GM12878 (cell line): ENCODE measurements at regions not wholly inside any gene's neighbourhood (a gene's known extent, or its start where the extent isn't known, plus 50 kb on each side); places are given as distances from the start of the nearest gene placed in this dataset.
"Not testable (repeated sequence)": the region's sequence is repeated elsewhere in the genome, so short reads cannot be mapped to it uniquely, and the experiment has no call there.

Experiments
- ATAC-seq: fragments of 200-7000 bp; cut with Tn5 transposase; 3 replicates; pipeline ENCODE4 v1.9.1; 2020; ENCODE audit warnings: mild to moderate bottlenecking, moderate library complexity
- BruUV-seq: library from RNA; stranded (reverse); fragments of 400-500 nt; replicated peaks from 2 replicates; lab custom pipeline; 2021; lab: Mats Ljungman, UMichigan
- CTCF ChIA-PET: fragments of 300-600 bp; sonication (Branson Sonifier 250); formaldehyde crosslinking; extraction: SDS; loops from one replicate; lab custom pipeline; 2021; ENCODE audit warnings: inconsistent platforms; lab: Yijun Ruan, JAX
- POLR2A ChIA-PET: fragments of 350-600 bp; formaldehyde crosslinking; extraction: SDS; loops from one replicate; lab custom pipeline; 2021; ENCODE audit warnings: inconsistent platforms; lab: Charles Lee
- RAD21 ChIA-PET: fragments of 300-600 bp; sonication (Branson Sonifier 250); formaldehyde crosslinking; loops from one replicate; lab custom pipeline; 2023; ENCODE audit warnings: antibody characterized with exemption; ENCODE audit not compliant: unreplicated experiment; lab: Charles Lee
- SMC1A ChIA-PET: fragments of 300-600 bp; sonication (Branson Sonifier 250); formaldehyde crosslinking; loops from one replicate; lab custom pipeline; 2023; ENCODE audit not compliant: unreplicated experiment, uncharacterized antibody; lab: Charles Lee
- DNase-seq: peaks from one replicate; pipeline ENCODE4 v3.0.0-alpha.2; 2011; ENCODE audit warnings: low read depth, low spot score
- FAIRE-seq: peaks from 3 replicates; lab custom pipeline; 2011; peaks lifted over from hg19 to GRCh38; lab: Jason Lieb, UNC
- H2AFZ ChIP-seq: 2 replicates; pipeline ENCODE4 v1.6.0; 2011; ENCODE audit warnings: low read depth, low read length, control low read depth; ENCODE audit not compliant: control insufficient read depth
- H3K27ac ChIP-seq: 2 replicates; pipeline ENCODE4 v1.5.1; 2011; ENCODE audit warnings: control low read depth; ENCODE audit not compliant: control insufficient read depth, insufficient read depth
- H3K27me3 ChIP-seq, 2 experiments: replicated peaks in 1 of 2; 2 replicates each; pipeline versions ENCODE4 v1.6.0 to v1.6.1; 2011; ENCODE audit warnings: low read length in 1 of 2; ENCODE audit not compliant: control insufficient read depth in 2 of 2, insufficient read depth in 2 of 2
- H3K36me3 ChIP-seq, 2 experiments: 2 replicates each; pipeline ENCODE4 v1.5.1; 2011; ENCODE audit warnings: low read length in 1 of 2; ENCODE audit not compliant: control insufficient read depth in 2 of 2, insufficient read depth in 2 of 2
- H3K4me1 ChIP-seq: 2 replicates; pipeline ENCODE4 v1.6.1; 2011; ENCODE audit warnings: mild to moderate bottlenecking, low read length, moderate library complexity, mixed read lengths; ENCODE audit not compliant: control insufficient read depth, insufficient read depth
- H3K4me2 ChIP-seq: 2 replicates; pipeline ENCODE4 v1.6.0; 2011; ENCODE audit warnings: control low read depth; ENCODE audit not compliant: control insufficient read depth, insufficient read depth
- H3K4me3 ChIP-seq: fragments of 200-600 bp; sonication (generic); 2 replicates; pipeline ENCODE4 v1.5.1; 2016
- H3K79me2 ChIP-seq: 2 replicates; pipeline ENCODE4 v1.6.0; 2011; ENCODE audit warnings: low read length; ENCODE audit not compliant: control insufficient read depth, insufficient read depth
- H3K9ac ChIP-seq: 2 replicates; pipeline ENCODE4 v1.8.0; 2011; ENCODE audit warnings: low read length, control low read depth, mixed read lengths; ENCODE audit not compliant: control insufficient read depth, insufficient read depth
- H3K9me3 ChIP-seq: replicated peaks from 3 replicates; pipeline ENCODE4 v1.5.1; 2011; ENCODE audit warnings: mild to moderate bottlenecking, low read length; ENCODE audit not compliant: control insufficient read depth, insufficient read depth
- H4K20me1 ChIP-seq: 2 replicates; pipeline ENCODE4 v1.6.0; 2011; ENCODE audit not compliant: control insufficient read depth, insufficient read depth
- CHD4 ChIP-seq: fragments of 200-600 bp; sonication (generic); IDR thresholded peaks from 2 replicates; pipeline ENCODE4 v1.6.1; 2016; ENCODE audit warnings: mild to moderate bottlenecking
- GABPA ChIP-seq: IDR thresholded peaks from 2 replicates; pipeline ENCODE4 v1.6.1; 2014; ENCODE audit warnings: antibody characterized with exemption, low read depth, mild to moderate bottlenecking, inconsistent platforms
- KDM1A ChIP-seq: fragments of 200-600 bp; sonication (generic); IDR thresholded peaks from 2 replicates; pipeline ENCODE4 v1.6.1; 2016; ENCODE audit warnings: borderline replicate concordance
- MYC ChIP-seq: IDR thresholded peaks from 2 replicates; pipeline ENCODE4 v1.6.1; 2011; ENCODE audit warnings: mild to moderate bottlenecking, low read length, moderate library complexity, inconsistent platforms; ENCODE audit not compliant: insufficient read depth, insufficient replicate concordance, insufficient read length, severe bottlenecking
- NFIC ChIP-seq: IDR thresholded peaks from 2 replicates; pipeline ENCODE4 v1.6.1; 2012; ENCODE audit warnings: low read depth, mild to moderate bottlenecking, inconsistent platforms, low read length, moderate library complexity
- RAD21 ChIP-seq: IDR thresholded peaks from 2 replicates; pipeline ENCODE4 v1.6.1; 2011; ENCODE audit warnings: mild to moderate bottlenecking, low read depth, low read length, moderate library complexity; ENCODE audit not compliant: insufficient read depth
- RUNX3 ChIP-seq: IDR thresholded peaks from 2 replicates; pipeline ENCODE4 v1.6.1; 2012; ENCODE audit warnings: low read length, inconsistent platforms
- SIX5 ChIP-seq: IDR thresholded peaks from 2 replicates; pipeline ENCODE4 v1.6.1; 2011; ENCODE audit warnings: mild to moderate bottlenecking, low read depth, low read length, moderate library complexity; ENCODE audit not compliant: severe bottlenecking
- TARDBP ChIP-seq: IDR thresholded peaks from 2 replicates; pipeline ENCODE4 v1.6.1; 2016; ENCODE audit warnings: borderline replicate concordance
- TCF12 ChIP-seq: IDR thresholded peaks from 2 replicates; pipeline ENCODE4 v1.6.1; 2011; ENCODE audit warnings: low read depth, mild to moderate bottlenecking, low read length
- TCF3 ChIP-seq: IDR thresholded peaks from 2 replicates; pipeline ENCODE4 v1.6.1; 2012; ENCODE audit warnings: low read depth, mild to moderate bottlenecking, low read length, borderline replicate concordance; ENCODE audit not compliant: insufficient read depth
- ZNF384 ChIP-seq: IDR thresholded peaks from 2 replicates; pipeline ENCODE4 v1.6.1; 2012; ENCODE audit warnings: low read depth, mild to moderate bottlenecking, low read length, improper control_type of control experiment, borderline replicate concordance
- WGBS: methylation state at CpG from one replicate; pipeline ENCODE4 v1.1.6; 2016; ENCODE audit warnings: low lambda C conversion rate; ENCODE audit not compliant: insufficient replicate concordance, insufficient coverage; ENCODE audit errors: missing lambda C conversion rate; 5-methylcytosine and 5-hydroxymethylcytosine counted together
- in situ Hi-C: fragments of 300-500 bp; cut with MboI; formaldehyde crosslinking; loops from 9 replicates; pipeline ENCODE4 v1.14.3; 2018; ENCODE audit warnings: mixed read lengths
- intact Hi-C: fragments of 100-400 bp; cut with micrococcal nuclease; formaldehyde crosslinking; loops from one replicate; pipeline ENCODE4 v1.14.2; 2022; ENCODE audit not compliant: unreplicated experiment
- TF ChIP-seq, protein P1 (sequence below): IDR thresholded peaks from 2 replicates; pipeline ENCODE4 v1.6.1; 2012; ENCODE audit warnings: low read length, inconsistent platforms

DNA sequence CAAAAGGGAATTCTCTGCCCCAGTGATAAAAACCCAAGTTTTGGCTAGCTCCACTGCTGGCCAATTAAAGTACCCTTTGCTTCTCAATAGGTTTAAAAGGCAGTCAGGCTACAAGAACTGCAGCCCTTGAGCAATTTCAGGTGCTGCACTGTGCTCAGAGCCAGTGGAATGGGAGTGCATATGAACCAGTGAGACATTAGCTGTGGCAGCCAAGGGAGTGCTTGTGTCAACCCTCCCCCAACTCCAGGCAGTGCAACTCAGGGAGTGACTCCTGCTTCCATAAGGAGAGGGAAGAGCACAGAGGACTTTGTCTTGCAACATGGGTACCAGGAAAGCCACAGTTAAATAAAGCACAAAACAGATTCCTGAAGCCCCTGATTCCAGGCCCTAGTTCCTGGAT is 61.6 kb upstream of the VAMP7 start (continued):
- TF ChIP-seq NFIC (no peak), GABPA (no peak), RAD21 (no peak), KDM1A (no peak), ZNF384 (no peak), TCF3 (no peak), SIX5 (no peak), RUNX3 (no peak), TARDBP (no peak), TCF12 (no peak), CHD4 (no peak), MYC (no peak)
- TF ChIP-seq, protein P1, sequence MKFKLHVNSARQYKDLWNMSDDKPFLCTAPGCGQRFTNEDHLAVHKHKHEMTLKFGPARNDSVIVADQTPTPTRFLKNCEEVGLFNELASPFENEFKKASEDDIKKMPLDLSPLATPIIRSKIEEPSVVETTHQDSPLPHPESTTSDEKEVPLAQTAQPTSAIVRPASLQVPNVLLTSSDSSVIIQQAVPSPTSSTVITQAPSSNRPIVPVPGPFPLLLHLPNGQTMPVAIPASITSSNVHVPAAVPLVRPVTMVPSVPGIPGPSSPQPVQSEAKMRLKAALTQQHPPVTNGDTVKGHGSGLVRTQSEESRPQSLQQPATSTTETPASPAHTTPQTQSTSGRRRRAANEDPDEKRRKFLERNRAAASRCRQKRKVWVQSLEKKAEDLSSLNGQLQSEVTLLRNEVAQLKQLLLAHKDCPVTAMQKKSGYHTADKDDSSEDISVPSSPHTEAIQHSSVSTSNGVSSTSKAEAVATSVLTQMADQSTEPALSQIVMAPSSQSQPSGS, result no peak
- TF ChIP-seq, all 136 proteins: peak for 0

DNA sequence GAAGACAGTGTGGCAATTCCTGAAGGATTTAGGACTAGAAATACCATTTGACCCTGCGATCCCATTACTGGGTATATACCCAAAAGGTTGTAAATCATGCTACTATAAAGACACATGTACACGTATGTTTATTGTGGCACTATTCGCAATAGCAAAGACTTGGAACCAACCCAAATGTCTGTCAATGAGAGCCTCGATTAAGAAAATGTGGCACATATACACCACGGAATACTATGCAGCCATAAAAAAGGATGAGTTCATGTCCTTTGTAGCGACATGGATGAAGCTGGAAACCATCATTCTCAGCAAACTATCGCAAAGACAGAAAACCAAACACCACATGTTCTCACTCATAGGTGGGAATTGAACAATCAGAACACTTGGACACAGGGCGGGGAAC is 66.8 kb upstream of the VAMP7 start:
- H3K9me3 ChIP-seq, BruUV-seq, H3K4me1 ChIP-seq, FAIRE-seq, intact Hi-C loops, in situ Hi-C loops, H3K9ac ChIP-seq, ATAC-seq, SMC1A ChIA-PET, H3K36me3 ChIP-seq, H4K20me1 ChIP-seq, RAD21 ChIA-PET, H2AFZ ChIP-seq, CTCF ChIA-PET, H3K79me2 ChIP-seq, H3K4me3 ChIP-seq, DNase-seq, H3K4me2 ChIP-seq, POLR2A ChIA-PET, H3K27ac ChIP-seq, H3K27me3 ChIP-seq: not testable (repeated sequence)
- WGBS, result 48% methylated on average over 8 of the region's 8 CpGs
